Urinary bladder (tissue), 3 donors: ENCODE measurements at regions not wholly inside any gene's neighbourhood (a gene's known extent, or its start where the extent isn't known, plus 50 kb on each side); places are given as distances from the start of the nearest gene placed in this dataset.

Source experiments
- DNase-seq: peaks from one replicate; pipeline ENCODE4 v3.0.0-alpha.2; 2015; ENCODE audit errors: extremely low spot score
- H3K27ac ChIP-seq: one replicate; pipeline ENCODE4 v1.5.1; 2013; ENCODE audit warnings: low read depth, mild to moderate bottlenecking, moderate library complexity
- H3K36me3 ChIP-seq: one replicate; pipeline ENCODE4 v1.6.1; 2013; ENCODE audit warnings: mild to moderate bottlenecking, moderate library complexity; ENCODE audit not compliant: insufficient read depth
- H3K4me1 ChIP-seq: one replicate; pipeline ENCODE4 v1.6.1; 2013; ENCODE audit warnings: mild to moderate bottlenecking, moderate library complexity; ENCODE audit not compliant: insufficient read depth
- H3K4me3 ChIP-seq: one replicate; pipeline ENCODE4 v1.5.1; 2013; ENCODE audit warnings: low read depth, low read length
- WGBS: extraction: QIAGEN DNeasy Blood & Tissue Kit; methylation state at CpG from one replicate; pipeline ENCODE4 v1.1.7; 2013; 5-methylcytosine and 5-hydroxymethylcytosine counted together
- donor health status: healthy with polysubstance abuse.
- donor health status: healthy.

- Histone ChIP-seq H3K36me3 (no peaks in the 10 kb centered on the region), H3K4me1 (no peaks in the 10 kb centered on the region), H3K27ac (no peak overlapping the region), H3K4me3 (no peak overlapping the region)
- DNase-seq = no peak
- WGBS = 41% methylated on average over 2 of the region's 2 CpGs
These were observed 56.1 kb downstream of the KCNRG start for GRCh38 chr13:50071379-50071778.

- H3K4me3 ChIP-seq = no peak overlapping the region
- no peaks in the 10 kb centered on the region for H3K36me3 ChIP-seq
- no peak overlapping the region for H3K27ac ChIP-seq
- H3K4me1 ChIP-seq = no peaks in the 10 kb centered on the region
- DNase-seq = no peak
These were observed 57.4 kb downstream of the KCNRG start for GRCh38 chr13:50072676-50073075.

GRCh38 chr13:50073340-50073739, 58.1 kb downstream of the KCNRG start:
- no peaks in the 10 kb centered on the region for H3K4me1 ChIP-seq
- no peak overlapping the region for H3K4me3 ChIP-seq
- 82% methylated on average over 1 of the region's 1 CpG for WGBS
- H3K36me3 ChIP-seq = no peaks in the 10 kb centered on the region
- DNase-seq = no peak
- no peak overlapping the region for H3K27ac ChIP-seq

DNA sequence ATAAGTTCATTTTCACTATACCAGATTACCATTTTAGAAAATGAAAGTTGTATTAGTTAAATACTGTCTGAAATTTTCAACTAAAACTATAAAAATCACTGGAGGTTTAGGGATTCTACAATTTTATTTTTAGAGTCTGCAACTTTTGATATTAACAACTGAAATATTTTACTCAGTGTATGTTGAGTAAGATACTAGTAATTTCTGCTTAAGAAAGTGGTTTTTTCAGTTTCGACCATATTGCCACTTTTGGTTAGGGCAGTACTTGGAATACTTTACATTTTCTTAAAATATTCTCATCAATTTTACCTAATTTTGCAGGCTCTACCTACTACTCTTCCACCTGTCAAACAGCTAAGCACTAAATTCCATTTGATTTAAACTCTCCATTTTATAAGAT, 59.6 kb downstream of the KCNRG start:
- H3K4me3 ChIP-seq = no peak overlapping the region
- 89% methylated on average over 1 of the region's 1 CpG for WGBS
- no peak for DNase-seq
- H3K36me3 ChIP-seq = no peaks in the 10 kb centered on the region
- H3K27ac ChIP-seq = no peak overlapping the region
- no peaks in the 10 kb centered on the region for H3K4me1 ChIP-seq

DNA sequence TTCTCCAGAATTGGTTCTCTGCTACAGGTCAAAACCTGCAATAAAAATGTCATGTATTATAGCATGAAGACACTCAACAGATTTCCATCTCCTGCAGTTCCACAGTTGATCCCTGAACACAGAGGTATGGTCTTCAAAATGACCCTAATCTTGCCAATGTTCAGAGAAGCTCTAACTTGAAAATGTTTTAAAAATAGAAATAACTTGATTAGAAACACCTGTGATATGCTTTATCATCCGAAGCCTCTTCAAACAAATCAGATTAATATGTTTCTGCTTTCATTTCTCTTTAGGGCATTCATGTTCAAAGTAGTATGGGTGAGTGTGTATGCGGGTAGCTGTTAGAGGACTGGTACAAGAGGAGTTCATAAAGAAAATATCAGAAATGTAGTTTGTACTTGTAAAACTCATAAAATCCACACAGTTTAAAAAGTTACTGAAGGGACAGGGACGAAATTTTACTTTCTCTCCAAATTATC, 60.4 kb downstream of the KCNRG start:
- WGBS = 76% methylated on average over 3 of the region's 3 CpGs
- no peak overlapping the region for H3K27ac ChIP-seq
- H3K4me3 ChIP-seq = no peak overlapping the region
- DNase-seq = no peak
- H3K4me1 ChIP-seq = no peaks in the 10 kb centered on the region
- no peaks in the 10 kb centered on the region for H3K36me3 ChIP-seq

DNA sequence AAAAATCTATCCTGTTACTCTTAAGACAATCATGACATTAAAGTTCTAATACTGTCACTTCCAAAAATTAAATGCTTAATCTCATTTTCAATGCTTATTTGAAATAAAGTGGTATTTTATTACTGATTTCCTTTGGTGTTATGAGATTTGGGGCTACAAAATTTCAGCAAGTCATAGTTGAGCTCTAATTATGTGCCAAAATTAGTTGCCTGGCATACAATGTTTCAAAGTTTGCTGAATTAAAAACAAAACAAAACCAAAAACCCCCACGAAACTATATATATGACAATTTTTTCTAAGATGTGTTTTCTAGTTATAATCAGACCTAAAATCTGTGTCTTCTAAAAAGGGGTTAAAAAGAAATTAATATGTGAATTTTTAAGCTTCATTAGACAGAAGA, 62.2 kb downstream of the KCNRG start:
- 78% methylated on average over 1 of the region's 1 CpG for WGBS
- Histone ChIP-seq H3K4me1 (no peaks in the 10 kb centered on the region), H3K4me3 (no peak overlapping the region), H3K27ac (no peak overlapping the region), H3K36me3 (no peaks in the 10 kb centered on the region)
- no peak for DNase-seq

DNA sequence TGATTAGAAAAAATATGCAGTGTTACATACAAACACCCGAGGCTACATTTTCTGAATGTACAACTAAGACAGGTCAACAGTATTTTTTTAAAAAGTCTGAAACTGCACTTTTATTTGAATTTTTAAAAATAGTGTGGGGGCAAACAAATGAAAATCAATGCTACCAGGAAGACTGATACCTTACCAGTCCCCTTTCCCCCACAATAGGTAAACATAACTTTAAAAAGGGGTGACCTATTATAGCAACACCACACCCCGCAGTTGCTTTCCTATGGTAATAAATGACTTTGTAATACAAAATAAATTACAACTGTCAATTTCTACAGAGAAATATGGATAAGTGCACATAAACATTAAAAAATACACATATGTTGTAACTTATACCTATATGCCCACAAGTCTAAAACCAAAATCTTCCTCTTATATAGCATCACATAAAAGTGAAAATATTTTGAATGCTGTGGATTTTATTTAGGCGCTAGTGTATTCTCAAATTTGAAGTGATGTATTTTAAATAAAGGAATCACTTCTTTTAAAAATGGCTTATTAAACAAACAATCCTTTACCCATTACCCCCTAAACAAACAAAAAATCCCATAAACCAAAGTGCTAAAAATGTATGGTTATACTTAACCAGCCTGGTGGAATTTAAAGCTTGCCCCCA, 63.1 kb downstream of the KCNRG start:
- DNase-seq = no peak
- Histone ChIP-seq H3K36me3 (no peaks in the 10 kb centered on the region), H3K4me1 (no peaks in the 10 kb centered on the region), H3K4me3 (no peak overlapping the region), H3K27ac (no peak overlapping the region)
- 74% methylated on average over 3 of the region's 3 CpGs for WGBS

DNA sequence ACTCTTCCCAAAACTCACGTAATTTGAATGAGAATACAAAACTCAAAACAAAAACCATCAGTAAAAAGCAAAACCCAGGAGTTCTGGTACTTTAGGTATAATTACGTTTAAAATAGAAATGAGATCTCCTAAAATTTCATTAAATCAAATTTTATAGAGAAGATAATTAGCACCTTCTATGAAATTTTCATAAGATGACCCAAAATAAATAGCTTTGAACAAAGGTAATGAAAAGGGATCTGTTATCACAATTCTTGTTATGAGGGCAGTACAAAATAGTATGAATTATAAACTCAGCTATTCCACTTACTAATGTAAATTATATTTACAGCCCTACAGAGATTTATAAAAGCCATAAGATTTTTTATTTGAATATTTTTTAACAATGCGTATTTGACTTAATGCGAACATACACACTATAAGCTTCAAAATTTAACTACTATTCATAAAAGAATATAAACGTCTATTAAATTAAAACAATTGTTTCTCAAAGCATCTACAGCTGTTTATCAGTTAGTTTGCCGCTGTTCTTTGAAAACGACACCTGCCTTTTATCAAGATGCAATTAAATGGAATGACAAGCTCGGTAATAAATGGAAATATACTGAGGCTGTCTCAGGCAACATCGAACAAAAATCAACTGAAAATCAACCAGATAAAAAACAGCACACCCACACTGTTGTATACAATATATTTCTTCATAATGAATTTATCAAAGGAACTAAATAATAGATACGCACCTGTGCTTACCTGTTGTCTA, 63.8 kb downstream of the KCNRG start:
- 44% methylated on average over 10 of the region's 10 CpGs for WGBS
- no peaks in the 10 kb centered on the region for H3K4me1 ChIP-seq
- no peaks in the 10 kb centered on the region for H3K36me3 ChIP-seq
- DNase-seq = no peak
- H3K27ac ChIP-seq = no peak overlapping the region
- H3K4me3 ChIP-seq = no peak overlapping the region

- Histone ChIP-seq H3K27ac (no peak overlapping the region), H3K36me3 (no peaks in the 10 kb centered on the region), H3K4me3 (peak overlapping the region; percentile 78), H3K4me1 (no peaks in the 10 kb centered on the region)
- WGBS = 17% methylated on average over 12 of the region's 12 CpGs
- no peak for DNase-seq
These were observed 64.5 kb downstream of the KCNRG start for GRCh38 chr13:50079655-50080202.

DNA sequence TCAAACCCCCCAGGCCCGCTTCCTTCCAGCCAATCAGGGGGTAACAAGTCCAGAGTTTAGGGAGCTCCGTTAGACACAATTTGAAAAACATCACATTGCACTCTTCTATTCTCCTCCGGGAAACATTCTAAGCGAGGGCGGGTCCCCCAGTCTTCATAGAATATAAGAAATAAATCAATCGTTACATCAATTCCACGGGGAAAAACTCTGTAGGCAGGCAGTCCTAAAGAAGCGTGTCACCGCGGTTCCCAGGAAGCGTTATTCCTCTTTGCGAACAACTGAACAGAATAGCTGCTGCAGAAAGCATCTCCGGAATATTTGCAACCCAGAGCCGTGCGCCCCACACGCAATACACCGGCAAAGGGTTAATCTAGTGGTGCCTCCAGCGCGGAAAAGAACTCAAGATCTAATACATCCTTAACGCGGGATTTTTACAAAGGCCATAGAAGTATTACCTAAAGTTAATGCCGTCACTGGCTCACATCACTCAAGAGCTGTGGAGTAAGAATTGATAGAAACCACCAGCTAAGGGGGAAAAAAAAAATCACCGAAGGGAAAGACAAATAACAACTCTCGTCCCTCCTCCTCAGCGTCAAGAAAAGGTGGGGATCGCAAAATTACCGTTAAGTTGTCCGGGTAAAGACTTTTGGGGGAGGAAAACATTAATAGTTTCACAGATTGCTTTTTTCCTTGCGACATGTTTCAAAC, 65.1 kb downstream of the KCNRG start:
- Histone ChIP-seq H3K27ac (no peak overlapping the region), H3K36me3 (no peaks in the 10 kb centered on the region), H3K4me3 (peak overlapping the region; percentile 78), H3K4me1 (no peaks in the 10 kb centered on the region)
- DNase-seq = no peak
- WGBS = under 1% methylated on average over 29 of the region's 29 CpGs

GRCh38 chr13:50080911-50081678, 65.9 kb downstream of the KCNRG start:
- H3K4me1 ChIP-seq = no peaks in the 10 kb centered on the region
- H3K4me3 ChIP-seq = peak overlapping the region; percentile 78
- peak overlapping the region; percentile 88 for H3K27ac ChIP-seq
- H3K36me3 ChIP-seq = no peaks in the 10 kb centered on the region
- no peak for DNase-seq
- WGBS = under 1% methylated on average over 67 of the region's 67 CpGs

GRCh38 chr13:50081679-50082425, 66.6 kb downstream of the KCNRG start:
- DNase-seq = peak; percentile 99
- Histone ChIP-seq H3K4me3 (peak overlapping the region; percentile 78), H3K36me3 (no peaks in the 10 kb centered on the region), H3K27ac (peak overlapping the region; percentile 88), H3K4me1 (no peaks in the 10 kb centered on the region)
- under 1% methylated on average over 49 of the region's 49 CpGs for WGBS
